Vagina (tissue), 2 donors: ENCODE measurements at regions not wholly inside any gene's neighbourhood (a gene's known extent, or its start where the extent isn't known, plus 50 kb on each side); places are given as distances from the start of the nearest gene placed in this dataset.

ENCODE experiments used
- DNase-seq, 2 donors: peaks; one replicate each; pipeline ENCODE4 v3.0.0-alpha.2; 2017; ENCODE audit errors: extremely low spot score in 2 of 2
- H3K27ac ChIP-seq: fragments of 200-600 bp; sonication (generic); one replicate; pipeline ENCODE4 v1.5.1; 2019
- H3K27me3 ChIP-seq: fragments of 200-600 bp; sonication (generic); one replicate; pipeline ENCODE4 v1.5.1; 2019
- H3K36me3 ChIP-seq, 2 donors: fragments of 200-600 bp; sonication (generic); one replicate each; pipeline ENCODE4 v1.5.1; 2017 to 2019
- H3K4me1 ChIP-seq: fragments of 200-600 bp; sonication (generic); one replicate; pipeline ENCODE4 v1.5.1; 2019
- H3K4me3 ChIP-seq, 2 donors: fragments of 200-600 bp; sonication (generic); 1 replicate in 1 of 2; 2 replicates in 1 of 2; pipeline ENCODE4 v1.5.1; 2016 to 2019
- H3K9me3 ChIP-seq: fragments of 200-600 bp; sonication (generic); one replicate; pipeline ENCODE4 v1.5.1; 2019
- CTCF ChIP-seq, 3 experiments: fragments of 450-650 bp in 2 of 3; fragments of 200-600 bp in 1 of 3; sonication (generic) in 1 of 3; IDR thresholded peaks; one replicate each; pipeline ENCODE4 v1.5.1; 2017 to 2019; ENCODE audit warnings: antibody characterized with exemption in 3 of 3, mild to moderate bottlenecking in 2 of 3, moderate library complexity in 2 of 3
- POLR2A ChIP-seq, 2 donors: fragments of 450-650 bp; IDR thresholded peaks; one replicate each; pipeline ENCODE4 v1.6.1; 2017; ENCODE audit warnings: antibody characterized with exemption in 2 of 2, mild to moderate bottlenecking in 2 of 2, moderate library complexity in 2 of 2
- POLR2AphosphoS5 ChIP-seq, 2 donors: sonication (generic); formaldehyde crosslinking; IDR thresholded peaks; one replicate each; pipeline ENCODE4 v1.9.0; 2017; ENCODE audit warnings: antibody characterized with exemption in 2 of 2, mild to moderate bottlenecking in 2 of 2, low read depth in 1 of 2; ENCODE audit not compliant: insufficient read depth in 1 of 2
- intact Hi-C: fragments of 100-400 bp; cut with DNase I; formaldehyde crosslinking; loops from one replicate; pipeline ENCODE4 v1.15.1; 2023

GRCh38 chr13:79662882-79663281, 181.9 kb downstream of the NDFIP2 start:
- Histone ChIP-seq H3K9me3 (no peaks in the 10 kb centered on the region), H3K27me3 (no peaks in the 10 kb centered on the region), H3K27ac (no peak overlapping the region), H3K4me1 (peaks cover 11% of the 10 kb centered on the region), H3K36me3 (no peaks in the 10 kb centered on the region), H3K4me3 (no peak overlapping the region)
- no peak for DNase-seq
- no peak for TF ChIP-seq CTCF (IDR thresholded peaks at IDR 0.05)
- no peak for TF ChIP-seq POLR2A (IDR thresholded peaks at IDR 0.05)
- TF ChIP-seq POLR2AphosphoS5 (IDR thresholded peaks at IDR 0.05; ENCODE audit: insufficient read depth in 1 of 2, low read depth in 1 of 2) = no peak
- intact Hi-C loops = no loop called here

GRCh38 chr13:79660361-79660760, 179.4 kb downstream of the NDFIP2 start:
- peaks cover 11% of the 10 kb centered on the region for H3K4me1 ChIP-seq
- intact Hi-C loops = no loop called here
- no peak overlapping the region for H3K4me3 ChIP-seq
- no peak overlapping the region for H3K27ac ChIP-seq
- H3K9me3 ChIP-seq = no peaks in the 10 kb centered on the region
- H3K27me3 ChIP-seq = no peaks in the 10 kb centered on the region
- TF ChIP-seq POLR2AphosphoS5 (IDR thresholded peaks at IDR 0.05; ENCODE audit: insufficient read depth in 1 of 2, low read depth in 1 of 2) (no peak), CTCF (IDR thresholded peaks at IDR 0.05) (no peak), POLR2A (IDR thresholded peaks at IDR 0.05) (no peak)
- H3K36me3 ChIP-seq = no peaks in the 10 kb centered on the region
- DNase-seq = no peak

GRCh38 chr13:79659121-79659521, 178.2 kb downstream of the NDFIP2 start:
- no peak for DNase-seq
- H3K27me3 ChIP-seq = no peaks in the 10 kb centered on the region
- no peak overlapping the region for H3K27ac ChIP-seq
- TF ChIP-seq POLR2AphosphoS5 (IDR thresholded peaks at IDR 0.05; ENCODE audit: insufficient read depth in 1 of 2, low read depth in 1 of 2) (peak in 1 of 2 donors; percentile 22), POLR2A (IDR thresholded peaks at IDR 0.05) (no peak), CTCF (IDR thresholded peaks at IDR 0.05) (no peak)
- H3K4me3 ChIP-seq = no peak overlapping the region
- no peaks in the 10 kb centered on the region for H3K9me3 ChIP-seq
- peaks cover 11% of the 10 kb centered on the region for H3K4me1 ChIP-seq
- H3K36me3 ChIP-seq = no peaks in the 10 kb centered on the region
- intact Hi-C loops = no loop called here

- no peak for TF ChIP-seq CTCF (IDR thresholded peaks at IDR 0.05)
- no peak for TF ChIP-seq POLR2AphosphoS5 (IDR thresholded peaks at IDR 0.05; ENCODE audit: insufficient read depth in 1 of 2, low read depth in 1 of 2)
- TF ChIP-seq POLR2A (IDR thresholded peaks at IDR 0.05) = no peak
- Histone ChIP-seq H3K27me3 (no peaks in the 10 kb centered on the region), H3K36me3 (no peaks in the 10 kb centered on the region), H3K4me1 (peaks cover 11% of the 10 kb centered on the region), H3K4me3 (no peak overlapping the region), H3K27ac (no peak overlapping the region), H3K9me3 (no peaks in the 10 kb centered on the region)
- DNase-seq = no peak
- intact Hi-C loops = no loop called here
Observed at GRCh38 chr13:79658333-79658975, 177.5 kb downstream of the NDFIP2 start.

- Histone ChIP-seq H3K27ac (no peak overlapping the region), H3K27me3 (no peaks in the 10 kb centered on the region), H3K36me3 (no peaks in the 10 kb centered on the region), H3K9me3 (no peaks in the 10 kb centered on the region), H3K4me1 (peaks cover 11% of the 10 kb centered on the region), H3K4me3 (no peak overlapping the region)
- intact Hi-C loops = no loop called here
- DNase-seq = no peak
- TF ChIP-seq POLR2AphosphoS5 (IDR thresholded peaks at IDR 0.05; ENCODE audit: insufficient read depth in 1 of 2, low read depth in 1 of 2) = no peak
- TF ChIP-seq CTCF (IDR thresholded peaks at IDR 0.05) = no peak
- TF ChIP-seq POLR2A (IDR thresholded peaks at IDR 0.05) = no peak
Observed at GRCh38 chr13:79655509-79655908, 174.6 kb downstream of the NDFIP2 start.
